Keratinocyte (primary cell): ENCODE measurements at regions not wholly inside any gene's neighbourhood (a gene's known extent, or its start where the extent isn't known, plus 50 kb on each side); places are given as distances from the start of the nearest gene placed in this dataset.

Source experiments
- DNase-seq: peaks from one replicate; pipeline ENCODE4 v3.0.0-alpha.2; 2011; ENCODE audit warnings: low read depth, missing footprints, low spot score
- FAIRE-seq: peaks from 2 replicates; lab custom pipeline; 2011; peaks lifted over from hg19 to GRCh38; lab: Jason Lieb, UNC
- H2AFZ ChIP-seq: 2 replicates; pipeline ENCODE4 v1.6.0; 2012; ENCODE audit warnings: low read length, control low read depth, inconsistent platforms; ENCODE audit not compliant: control insufficient read depth
- H3K27ac ChIP-seq: 2 replicates; pipeline ENCODE4 v1.5.1; 2011; ENCODE audit warnings: low read length; ENCODE audit not compliant: control insufficient read depth, insufficient read depth
- H3K27me3 ChIP-seq: 3 replicates; pipeline ENCODE4 v1.6.0; 2011; ENCODE audit warnings: low read length; ENCODE audit not compliant: control insufficient read depth, insufficient read depth; ENCODE audit errors: extremely low read depth
- H3K36me3 ChIP-seq, 2 experiments: 2 replicates in 1 of 2; 3 replicates in 1 of 2; pipeline ENCODE4 v1.5.1; 2011; ENCODE audit warnings: low read length in 2 of 2, mild to moderate bottlenecking in 1 of 2; ENCODE audit not compliant: control insufficient read depth in 2 of 2, insufficient read depth in 2 of 2; ENCODE audit errors: extremely low read depth in 1 of 2
- H3K4me1 ChIP-seq: 3 replicates; pipeline ENCODE4 v1.5.1; 2011; ENCODE audit warnings: low read length; ENCODE audit not compliant: control insufficient read depth, insufficient read depth; ENCODE audit errors: extremely low read depth
- H3K4me2 ChIP-seq: 3 replicates; pipeline ENCODE4 v1.6.0; 2011; ENCODE audit warnings: low read depth, low read length; ENCODE audit not compliant: control insufficient read depth, insufficient read depth; ENCODE audit errors: extremely low read depth
- H3K4me3 ChIP-seq, 3 experiments: fragments of 200-600 bp in 1 of 3; sonication (generic) in 1 of 3; 2 replicates in 2 of 3; 3 replicates in 1 of 3; pipeline ENCODE4 v1.5.1; 2011 to 2016; ENCODE audit warnings: low read length in 3 of 3, mild to moderate bottlenecking in 3 of 3, control low read depth in 2 of 3, inconsistent platforms in 1 of 3, low read depth in 1 of 3, mixed read lengths in 1 of 3, mixed run types in 1 of 3, moderate library complexity in 1 of 3; ENCODE audit not compliant: control insufficient read depth in 2 of 3, insufficient read depth in 2 of 3; ENCODE audit errors: extremely low read depth in 1 of 3
- H3K79me2 ChIP-seq: 2 replicates; pipeline ENCODE4 v1.6.0; 2012; ENCODE audit warnings: low read length; ENCODE audit not compliant: control insufficient read depth, insufficient read depth
- H3K9ac ChIP-seq: 3 replicates; pipeline ENCODE4 v1.6.0; 2011; ENCODE audit warnings: low read length; ENCODE audit not compliant: control insufficient read depth, insufficient read depth; ENCODE audit errors: extremely low read depth
- H3K9me1 ChIP-seq: 3 replicates; pipeline ENCODE4 v1.6.0; 2011; ENCODE audit warnings: low read length; ENCODE audit not compliant: control insufficient read depth, insufficient read depth; ENCODE audit errors: extremely low read depth
- H3K9me3 ChIP-seq: 2 replicates; pipeline ENCODE4 v1.5.1; 2012; ENCODE audit warnings: low read depth, low read length; ENCODE audit not compliant: control insufficient read depth
- H4K20me1 ChIP-seq: 3 replicates; pipeline ENCODE4 v1.6.0; 2011; ENCODE audit warnings: low read length; ENCODE audit not compliant: control insufficient read depth, insufficient read depth; ENCODE audit errors: extremely low read depth
- EZH2 ChIP-seq: IDR thresholded peaks from one replicate; pipeline ENCODE4 v1.6.1; 2012; ENCODE audit warnings: inconsistent platforms, mild to moderate bottlenecking, low read length, moderate library complexity
- dilution Hi-C: fragments of 300-500 bp; cut with MboI; formaldehyde crosslinking; loops from one replicate; pipeline ENCODE4 v1.7.0; 2020; ENCODE audit warnings: low sequenced_read_pairs; ENCODE audit not compliant: extremely low pct_ligation_motif_present
- TF ChIP-seq, protein P1 (sequence below), 3 experiments: IDR thresholded peaks in 1 of 3; conservative IDR thresholded peaks in 1 of 3; optimal IDR thresholded peaks in 1 of 3; 2 replicates in 2 of 3; 3 replicates in 1 of 3; pipeline versions ENCODE3 to v1.5.1; 2011; ENCODE audit warnings: low read length in 3 of 3, mild to moderate bottlenecking in 3 of 3, moderate library complexity in 2 of 3, control low read depth in 1 of 3, inconsistent platforms in 1 of 3; ENCODE audit not compliant: insufficient read depth in 2 of 3; ENCODE audit errors: extremely low read depth in 1 of 3

DNA sequence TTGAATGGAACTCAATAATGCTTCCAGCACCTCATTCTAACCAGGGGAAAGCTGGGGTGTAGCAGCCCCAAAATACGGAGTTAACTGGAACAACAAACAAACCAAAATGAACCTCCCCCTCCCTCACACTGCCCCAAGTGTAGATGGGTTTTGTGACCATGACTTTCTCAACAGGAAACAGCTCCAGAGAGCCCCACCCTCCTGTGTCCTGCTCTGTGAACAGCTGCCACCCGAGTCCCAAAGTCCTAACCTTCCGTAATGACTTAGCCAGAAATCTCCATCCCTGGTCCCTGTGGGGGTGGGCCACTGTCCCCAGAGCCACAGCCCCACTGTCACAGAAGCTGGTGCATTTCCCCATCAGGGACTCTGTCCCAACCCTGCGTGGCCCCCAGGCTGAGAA lies 155.4 kb downstream of the CRYBB2 start:
- H3K4me3 ChIP-seq: no peak overlapping the region
- no peak overlapping the region for H3K27ac ChIP-seq
- peaks cover 19 to 20% of the 10 kb centered on the region in 2 experiments for H3K36me3 ChIP-seq
- H3K4me1 ChIP-seq: no peaks in the 10 kb centered on the region
- no peak for FAIRE-seq
- H2AFZ ChIP-seq: no peak overlapping the region
- H3K27me3 ChIP-seq: no peaks in the 10 kb centered on the region
- no peaks in the 10 kb centered on the region for H3K9me3 ChIP-seq
- H3K79me2 ChIP-seq: peaks cover 7% of the 10 kb centered on the region
- H3K4me2 ChIP-seq: no peak overlapping the region
- H3K9me1 ChIP-seq: no peaks in the 10 kb centered on the region
- no peak for DNase-seq
- dilution Hi-C loops: no loop called here
- no peak for TF ChIP-seq EZH2
- TF ChIP-seq, protein P1, sequence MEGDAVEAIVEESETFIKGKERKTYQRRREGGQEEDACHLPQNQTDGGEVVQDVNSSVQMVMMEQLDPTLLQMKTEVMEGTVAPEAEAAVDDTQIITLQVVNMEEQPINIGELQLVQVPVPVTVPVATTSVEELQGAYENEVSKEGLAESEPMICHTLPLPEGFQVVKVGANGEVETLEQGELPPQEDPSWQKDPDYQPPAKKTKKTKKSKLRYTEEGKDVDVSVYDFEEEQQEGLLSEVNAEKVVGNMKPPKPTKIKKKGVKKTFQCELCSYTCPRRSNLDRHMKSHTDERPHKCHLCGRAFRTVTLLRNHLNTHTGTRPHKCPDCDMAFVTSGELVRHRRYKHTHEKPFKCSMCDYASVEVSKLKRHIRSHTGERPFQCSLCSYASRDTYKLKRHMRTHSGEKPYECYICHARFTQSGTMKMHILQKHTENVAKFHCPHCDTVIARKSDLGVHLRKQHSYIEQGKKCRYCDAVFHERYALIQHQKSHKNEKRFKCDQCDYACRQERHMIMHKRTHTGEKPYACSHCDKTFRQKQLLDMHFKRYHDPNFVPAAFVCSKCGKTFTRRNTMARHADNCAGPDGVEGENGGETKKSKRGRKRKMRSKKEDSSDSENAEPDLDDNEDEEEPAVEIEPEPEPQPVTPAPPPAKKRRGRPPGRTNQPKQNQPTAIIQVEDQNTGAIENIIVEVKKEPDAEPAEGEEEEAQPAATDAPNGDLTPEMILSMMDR (optimal IDR thresholded peaks at IDR 0.05 in 1 of 3, IDR thresholded peaks at IDR 0.05 in 1 of 3, conservative IDR thresholded peaks at IDR 0.05 in 1 of 3; ENCODE audit: extremely low read depth in 1 of 3, insufficient read depth in 2 of 3, low read length in 3 of 3): no peak
- no peak overlapping the region for H3K9ac ChIP-seq
- peaks cover 7% of the 10 kb centered on the region for H4K20me1 ChIP-seq

DNA sequence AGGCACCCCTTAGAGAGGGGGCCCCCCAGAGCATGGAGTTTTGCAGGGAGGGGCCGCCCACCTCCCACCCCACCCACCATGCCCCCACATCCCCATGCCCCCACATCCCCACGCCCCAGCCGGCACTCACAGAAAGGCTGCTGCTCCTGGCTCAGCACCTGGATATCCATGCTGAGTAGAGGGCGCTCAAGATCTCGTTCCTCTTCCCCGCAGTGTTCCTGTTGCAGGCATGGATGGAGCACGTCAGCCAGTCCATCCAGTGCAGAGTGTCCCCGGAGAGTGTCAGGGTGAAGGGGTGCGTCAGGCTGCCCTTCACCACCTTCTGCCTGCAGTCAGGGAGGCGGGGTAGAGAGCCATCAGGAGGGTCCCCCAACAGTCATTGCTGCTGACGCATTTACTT lies 156.2 kb downstream of the CRYBB2 start:
- FAIRE-seq (no peak), DNase-seq (no peak)
- Histone ChIP-seq H3K4me3 (no peak overlapping the region), H3K27ac (no peak overlapping the region), H2AFZ (no peak overlapping the region), H3K9ac (no peak overlapping the region), H3K4me2 (no peak overlapping the region), H3K4me1 (no peaks in the 10 kb centered on the region), H3K36me3 (peaks cover 23 to 27% of the 10 kb centered on the region in 2 experiments), H4K20me1 (peaks cover 7% of the 10 kb centered on the region), H3K27me3 (no peaks in the 10 kb centered on the region), H3K9me1 (no peaks in the 10 kb centered on the region), H3K9me3 (no peaks in the 10 kb centered on the region), H3K79me2 (peaks cover 7% of the 10 kb centered on the region)
- TF ChIP-seq, protein P1 (optimal IDR thresholded peaks at IDR 0.05 in 1 of 3, IDR thresholded peaks at IDR 0.05 in 1 of 3, conservative IDR thresholded peaks at IDR 0.05 in 1 of 3; ENCODE audit: extremely low read depth in 1 of 3, insufficient read depth in 2 of 3, low read length in 3 of 3): no peak
- no peak for TF ChIP-seq EZH2
- dilution Hi-C loops: no loop called here
